Gastrocnemius medialis (tissue), 4 donors: ENCODE measurements at regions not wholly inside any gene's neighbourhood (a gene's known extent, or its start where the extent isn't known, plus 50 kb on each side); places are given as distances from the start of the nearest gene placed in this dataset.

ENCODE experiments used
- ATAC-seq, 2 donors: fragments of 150-250 bp; one replicate each; pipeline ENCODE4 v1.9.1; 2016
- DNase-seq, 2 donors: peaks; one replicate each; pipeline ENCODE4 v3.0.0-alpha.2; 2019
- H3K27ac ChIP-seq, 4 donors: fragments of 200-600 bp; sonication (generic); 1 replicate in 1 of 4; 2 replicates in 3 of 4; pipeline ENCODE4 v1.5.1; 2016 to 2018; ENCODE audit warnings: mild to moderate bottlenecking in 2 of 4, moderate library complexity in 1 of 4
- H3K27me3 ChIP-seq, 3 donors: fragments of 200-600 bp; sonication (generic) in 2 of 3; 1 replicate in 1 of 3; 2 replicates in 2 of 3; pipeline versions ENCODE4 v1.5.1 to v1.6.0; 2016 to 2019; ENCODE audit warnings: mild to moderate bottlenecking in 1 of 3, moderate library complexity in 1 of 3
- H3K36me3 ChIP-seq, 2 donors: fragments of 200-600 bp; sonication (generic) in 1 of 2; one replicate each; pipeline ENCODE4 v1.5.1; 2017 to 2018
- H3K4me1 ChIP-seq, 2 donors: fragments of 200-600 bp; sonication (generic) in 1 of 2; one replicate each; pipeline ENCODE4 v1.5.1; 2016 to 2017; ENCODE audit warnings: mild to moderate bottlenecking in 2 of 2
- H3K4me3 ChIP-seq, 4 donors: fragments of 200-600 bp; sonication (generic) in 3 of 4; 1 replicate in 1 of 4; 2 replicates in 3 of 4; pipeline ENCODE4 v1.5.1; 2016 to 2019; ENCODE audit warnings: mild to moderate bottlenecking in 2 of 4
- H3K9me3 ChIP-seq, 3 donors: fragments of 200-600 bp; sonication (generic) in 2 of 3; 1 replicate in 1 of 3; 2 replicates in 2 of 3; pipeline ENCODE4 v1.5.1; 2016 to 2019
- POLR2A ChIP-seq, 2 donors: fragments of 450-650 bp; IDR thresholded peaks; one replicate each; pipeline ENCODE4 v1.6.1; 2017; ENCODE audit warnings: antibody characterized with exemption in 2 of 2, mild to moderate bottlenecking in 2 of 2, moderate library complexity in 2 of 2
- in situ Hi-C, 4 donors: fragments of 200-750 bp; cut with MboI; loops; one replicate each; pipeline versions ENCODE4 v1.15.0 to v1.8.0; 2017; ENCODE audit warnings: low sequenced_read_pairs in 4 of 4
- intact Hi-C: fragments of 100-400 bp; cut with DNase I; formaldehyde crosslinking; loops from one replicate; pipeline ENCODE4 v1.15.1; 2023; ENCODE audit warnings: low total_unique reads
- TF ChIP-seq, protein P1 (sequence below), 5 experiments: fragments of 450-650 bp in 3 of 5; fragments of 200-600 bp in 2 of 5; sonication (generic) in 2 of 5; IDR thresholded peaks in 4 of 5; conservative IDR thresholded peaks in 1 of 5; 1 replicate in 4 of 5; 2 replicates in 1 of 5; pipeline ENCODE4 v1.5.1; 2016 to 2019; ENCODE audit warnings: antibody characterized with exemption in 5 of 5, mild to moderate bottlenecking in 3 of 5, moderate library complexity in 3 of 5

- H3K4me3 ChIP-seq: no peak overlapping the region
- H3K36me3 ChIP-seq: no peaks in the 10 kb centered on the region
- DNase-seq (no peak), ATAC-seq (no peak)
- intact Hi-C loops (no loop called here), in situ Hi-C loops (no loop called here)
- peaks cover 0 to 9% (median 0%) of the 10 kb centered on the region in 3 donors for H3K27me3 ChIP-seq
- TF ChIP-seq, protein P1, sequence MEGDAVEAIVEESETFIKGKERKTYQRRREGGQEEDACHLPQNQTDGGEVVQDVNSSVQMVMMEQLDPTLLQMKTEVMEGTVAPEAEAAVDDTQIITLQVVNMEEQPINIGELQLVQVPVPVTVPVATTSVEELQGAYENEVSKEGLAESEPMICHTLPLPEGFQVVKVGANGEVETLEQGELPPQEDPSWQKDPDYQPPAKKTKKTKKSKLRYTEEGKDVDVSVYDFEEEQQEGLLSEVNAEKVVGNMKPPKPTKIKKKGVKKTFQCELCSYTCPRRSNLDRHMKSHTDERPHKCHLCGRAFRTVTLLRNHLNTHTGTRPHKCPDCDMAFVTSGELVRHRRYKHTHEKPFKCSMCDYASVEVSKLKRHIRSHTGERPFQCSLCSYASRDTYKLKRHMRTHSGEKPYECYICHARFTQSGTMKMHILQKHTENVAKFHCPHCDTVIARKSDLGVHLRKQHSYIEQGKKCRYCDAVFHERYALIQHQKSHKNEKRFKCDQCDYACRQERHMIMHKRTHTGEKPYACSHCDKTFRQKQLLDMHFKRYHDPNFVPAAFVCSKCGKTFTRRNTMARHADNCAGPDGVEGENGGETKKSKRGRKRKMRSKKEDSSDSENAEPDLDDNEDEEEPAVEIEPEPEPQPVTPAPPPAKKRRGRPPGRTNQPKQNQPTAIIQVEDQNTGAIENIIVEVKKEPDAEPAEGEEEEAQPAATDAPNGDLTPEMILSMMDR (IDR thresholded peaks at IDR 0.05 in 4 of 5, conservative IDR thresholded peaks at IDR 0.05 in 1 of 5): no peak
- no peak for TF ChIP-seq POLR2A (IDR thresholded peaks at IDR 0.05)
- no peak overlapping the region for H3K27ac ChIP-seq
- no peaks in the 10 kb centered on the region for H3K4me1 ChIP-seq
- H3K9me3 ChIP-seq: no peaks in the 10 kb centered on the region
Measured at GRCh38 chr5:175808711-175809110, 62.7 kb upstream of the CPLX2 start.

- Histone ChIP-seq H3K27me3 (peaks cover 0 to 8% (median 0%) of the 10 kb centered on the region in 3 donors), H3K27ac (no peak overlapping the region), H3K4me3 (no peak overlapping the region), H3K4me1 (no peaks in the 10 kb centered on the region), H3K9me3 (no peaks in the 10 kb centered on the region), H3K36me3 (no peaks in the 10 kb centered on the region)
- TF ChIP-seq, protein P1 (IDR thresholded peaks at IDR 0.05 in 4 of 5, conservative IDR thresholded peaks at IDR 0.05 in 1 of 5): no peak
- TF ChIP-seq POLR2A (IDR thresholded peaks at IDR 0.05): no peak
- ATAC-seq (no peak), DNase-seq (no peak)
- intact Hi-C loops (no loop called here), in situ Hi-C loops (no loop called here)
Measured at GRCh38 chr5:175809531-175810121, 61.8 kb upstream of the CPLX2 start.

DNA sequence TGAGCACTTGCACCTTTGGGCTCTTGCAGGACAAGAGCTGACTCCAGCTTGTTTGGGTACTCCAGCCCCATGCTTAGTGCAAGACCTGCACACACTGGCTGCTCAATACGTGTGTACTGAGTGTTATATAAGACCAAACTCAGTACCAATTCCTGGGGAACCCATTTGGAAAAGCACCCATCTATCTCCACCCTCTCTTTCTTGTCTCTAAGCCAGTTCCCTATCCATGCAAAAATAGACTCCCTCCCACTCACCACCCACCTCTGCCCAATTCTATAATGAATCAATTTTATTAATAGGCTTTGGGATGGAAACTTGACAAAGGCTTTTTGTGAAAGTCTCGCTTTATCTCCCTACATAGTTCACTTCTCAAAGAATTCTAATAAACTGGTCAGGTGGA lies 60.9 kb upstream of the CPLX2 start:
- no peak for ATAC-seq
- Histone ChIP-seq H3K27ac (no peak overlapping the region), H3K9me3 (no peaks in the 10 kb centered on the region), H3K36me3 (no peaks in the 10 kb centered on the region), H3K4me3 (no peak overlapping the region), H3K4me1 (no peaks in the 10 kb centered on the region), H3K27me3 (peaks cover 0 to 2% (median 0%) of the 10 kb centered on the region in 3 donors)
- intact Hi-C loops: no loop called here
- in situ Hi-C loops: no loop called here
- TF ChIP-seq POLR2A (IDR thresholded peaks at IDR 0.05): no peak
- TF ChIP-seq, protein P1 (IDR thresholded peaks at IDR 0.05 in 4 of 5, conservative IDR thresholded peaks at IDR 0.05 in 1 of 5): no peak
- DNase-seq: no peak

DNA sequence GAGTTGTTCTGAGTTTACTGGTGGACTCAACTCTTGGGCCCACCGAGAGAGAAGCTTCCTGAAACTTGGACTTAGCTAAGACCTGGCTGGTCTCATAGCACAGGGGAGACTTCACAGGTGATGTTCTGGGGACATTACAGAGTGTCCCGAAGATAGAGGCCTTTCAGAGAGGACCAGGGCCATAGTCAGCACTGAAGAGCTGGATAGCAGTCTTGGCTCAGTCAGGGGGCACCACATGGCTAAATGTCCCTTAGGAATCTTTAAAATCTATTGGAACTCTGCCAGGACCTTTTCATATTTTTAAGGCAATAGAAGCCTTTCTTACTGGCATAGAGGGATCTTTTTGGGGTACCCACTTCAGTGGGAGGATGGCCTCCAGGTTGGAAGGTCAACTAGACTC lies 59.8 kb upstream of the CPLX2 start:
- Histone ChIP-seq H3K36me3 (no peaks in the 10 kb centered on the region), H3K27ac (no peak overlapping the region), H3K27me3 (peaks cover 0 to 3% (median 2%) of the 10 kb centered on the region in 3 donors), H3K4me1 (no peaks in the 10 kb centered on the region), H3K4me3 (no peak overlapping the region), H3K9me3 (no peaks in the 10 kb centered on the region)
- in situ Hi-C loops (no loop called here), intact Hi-C loops (no loop called here)
- DNase-seq (no peak), ATAC-seq (no peak)
- TF ChIP-seq, protein P1 (IDR thresholded peaks at IDR 0.05 in 4 of 5, conservative IDR thresholded peaks at IDR 0.05 in 1 of 5): no peak
- TF ChIP-seq POLR2A (IDR thresholded peaks at IDR 0.05): no peak
